Smooth muscle cell (in vitro differentiated cells): ENCODE measurements at regions not wholly inside any gene's neighbourhood (a gene's known extent, or its start where the extent isn't known, plus 50 kb on each side); places are given as distances from the start of the nearest gene placed in this dataset.

Source experiments
- DNase-seq: peaks from one replicate; lab custom pipeline; 2025; ENCODE audit not compliant: unreplicated experiment; lab: John Stamatoyannopoulos, UW
- H2AFZ ChIP-seq: fragments of 200-600 bp; sonication (generic); 2 replicates; pipeline ENCODE4 v1.6.0; 2016; ENCODE audit warnings: antibody characterized with exemption, low read depth, mild to moderate bottlenecking
- H3F3A ChIP-seq: fragments of 200-600 bp; sonication (generic); 2 replicates; pipeline ENCODE4 v1.6.0; 2017; ENCODE audit warnings: antibody characterized with exemption, low read depth
- H3K27ac ChIP-seq: fragments of 200-600 bp; sonication (generic); 2 replicates; pipeline ENCODE4 v1.5.1; 2016; ENCODE audit warnings: low read depth, mild to moderate bottlenecking
- H3K27me3 ChIP-seq: fragments of 200-600 bp; sonication (generic); 2 replicates; pipeline ENCODE4 v1.6.1; 2016; ENCODE audit warnings: low read depth, mild to moderate bottlenecking
- H3K36me3 ChIP-seq: fragments of 200-600 bp; sonication (generic); 2 replicates; pipeline ENCODE4 v1.5.1; 2016; ENCODE audit warnings: low read depth
- H3K4me1 ChIP-seq: fragments of 200-600 bp; sonication (generic); 2 replicates; pipeline ENCODE4 v1.5.1; 2016; ENCODE audit warnings: low read depth
- H3K4me2 ChIP-seq: fragments of 200-600 bp; sonication (generic); 2 replicates; pipeline ENCODE4 v1.6.0; 2016; ENCODE audit warnings: mild to moderate bottlenecking
- H3K4me3 ChIP-seq: fragments of 200-600 bp; sonication (generic); 2 replicates; pipeline ENCODE4 v1.5.1; 2016; ENCODE audit warnings: mild to moderate bottlenecking
- H3K79me2 ChIP-seq: fragments of 200-600 bp; sonication (generic); 2 replicates; pipeline ENCODE4 v1.6.0; 2016; ENCODE audit warnings: low read depth, mild to moderate bottlenecking
- H3K9ac ChIP-seq: fragments of 200-600 bp; sonication (generic); 2 replicates; pipeline ENCODE4 v1.6.0; 2016; ENCODE audit warnings: low read depth
- H3K9me3 ChIP-seq: fragments of 200-600 bp; sonication (generic); replicated peaks from 2 replicates; pipeline ENCODE4 v1.5.1; 2016; ENCODE audit warnings: low read depth
- H4K20me1 ChIP-seq: fragments of 200-600 bp; sonication (generic); 2 replicates; pipeline ENCODE4 v1.6.0; 2016; ENCODE audit warnings: low read depth
- WGBS: methylation state at CpG from one replicate; pipeline ENCODE4 v1.1.7; 2016; ENCODE audit warnings: low lambda C conversion rate; 5-methylcytosine and 5-hydroxymethylcytosine counted together
- TF ChIP-seq, protein P1 (sequence below): fragments of 200-600 bp; sonication (generic); IDR thresholded peaks from 2 replicates; pipeline ENCODE4 v1.5.1; 2017; ENCODE audit warnings: borderline replicate concordance, mild to moderate bottlenecking, antibody characterized with exemption; ENCODE audit not compliant: insufficient read depth, poor library complexity, severe bottlenecking

DNA sequence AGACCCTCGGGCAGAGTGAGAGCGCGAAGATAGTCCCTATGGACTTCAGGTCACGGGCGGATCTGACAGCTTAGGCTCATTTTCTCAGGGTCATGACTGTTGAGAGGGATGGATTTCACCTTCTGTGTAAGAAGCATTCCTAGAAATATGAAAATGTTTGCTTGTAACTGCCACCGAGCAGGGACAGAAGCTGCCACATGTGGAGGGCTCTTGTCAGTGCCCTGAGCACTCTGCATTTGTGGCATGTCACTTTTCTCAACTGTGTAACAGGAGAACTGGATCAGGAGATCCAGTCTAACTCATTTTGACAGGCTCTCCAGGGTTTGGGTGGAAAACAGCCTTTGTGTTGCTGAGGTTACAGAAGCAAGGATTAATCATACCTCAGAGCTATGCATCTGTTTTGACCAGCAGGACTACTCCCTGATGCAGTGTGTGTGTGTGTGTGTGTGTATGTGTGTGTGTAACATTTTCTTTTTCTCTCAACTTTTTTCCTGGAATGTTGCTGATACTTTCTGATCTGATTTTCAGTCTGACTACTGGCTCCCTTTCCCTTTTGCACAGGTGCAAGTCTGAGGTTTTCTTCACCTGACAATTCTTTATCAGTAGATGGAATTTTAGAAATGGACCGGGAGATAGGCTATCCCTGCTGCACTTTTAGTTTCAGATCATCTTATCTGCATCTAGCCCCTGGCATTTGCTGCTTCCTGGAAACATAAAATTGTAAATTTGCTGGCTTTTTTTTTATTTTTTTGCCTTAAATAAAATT lies 183.3 kb downstream of the STK31 start:
- H3K27me3 ChIP-seq, result no peaks in the 10 kb centered on the region
- H3K4me1 ChIP-seq, result peaks cover 8% of the 10 kb centered on the region
- no peak overlapping the region for H2AFZ ChIP-seq
- H3F3A ChIP-seq, result peaks cover 10% of the 10 kb centered on the region
- H4K20me1 ChIP-seq, result no peaks in the 10 kb centered on the region
- WGBS, result 91% methylated on average over 7 of the region's 7 CpGs
- no peak overlapping the region for H3K4me3 ChIP-seq
- peak overlapping the region; percentile 94 for H3K27ac ChIP-seq
- H3K79me2 ChIP-seq, result no peaks in the 10 kb centered on the region
- DNase-seq, result no peak
- TF ChIP-seq, protein P1, sequence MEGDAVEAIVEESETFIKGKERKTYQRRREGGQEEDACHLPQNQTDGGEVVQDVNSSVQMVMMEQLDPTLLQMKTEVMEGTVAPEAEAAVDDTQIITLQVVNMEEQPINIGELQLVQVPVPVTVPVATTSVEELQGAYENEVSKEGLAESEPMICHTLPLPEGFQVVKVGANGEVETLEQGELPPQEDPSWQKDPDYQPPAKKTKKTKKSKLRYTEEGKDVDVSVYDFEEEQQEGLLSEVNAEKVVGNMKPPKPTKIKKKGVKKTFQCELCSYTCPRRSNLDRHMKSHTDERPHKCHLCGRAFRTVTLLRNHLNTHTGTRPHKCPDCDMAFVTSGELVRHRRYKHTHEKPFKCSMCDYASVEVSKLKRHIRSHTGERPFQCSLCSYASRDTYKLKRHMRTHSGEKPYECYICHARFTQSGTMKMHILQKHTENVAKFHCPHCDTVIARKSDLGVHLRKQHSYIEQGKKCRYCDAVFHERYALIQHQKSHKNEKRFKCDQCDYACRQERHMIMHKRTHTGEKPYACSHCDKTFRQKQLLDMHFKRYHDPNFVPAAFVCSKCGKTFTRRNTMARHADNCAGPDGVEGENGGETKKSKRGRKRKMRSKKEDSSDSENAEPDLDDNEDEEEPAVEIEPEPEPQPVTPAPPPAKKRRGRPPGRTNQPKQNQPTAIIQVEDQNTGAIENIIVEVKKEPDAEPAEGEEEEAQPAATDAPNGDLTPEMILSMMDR, result no peak
- no peaks in the 10 kb centered on the region for H3K9me3 ChIP-seq
- peak overlapping the region; percentile 82 for H3K9ac ChIP-seq
- H3K36me3 ChIP-seq, result no peaks in the 10 kb centered on the region
- H3K4me2 ChIP-seq, result peak overlapping the region; percentile 78

DNA sequence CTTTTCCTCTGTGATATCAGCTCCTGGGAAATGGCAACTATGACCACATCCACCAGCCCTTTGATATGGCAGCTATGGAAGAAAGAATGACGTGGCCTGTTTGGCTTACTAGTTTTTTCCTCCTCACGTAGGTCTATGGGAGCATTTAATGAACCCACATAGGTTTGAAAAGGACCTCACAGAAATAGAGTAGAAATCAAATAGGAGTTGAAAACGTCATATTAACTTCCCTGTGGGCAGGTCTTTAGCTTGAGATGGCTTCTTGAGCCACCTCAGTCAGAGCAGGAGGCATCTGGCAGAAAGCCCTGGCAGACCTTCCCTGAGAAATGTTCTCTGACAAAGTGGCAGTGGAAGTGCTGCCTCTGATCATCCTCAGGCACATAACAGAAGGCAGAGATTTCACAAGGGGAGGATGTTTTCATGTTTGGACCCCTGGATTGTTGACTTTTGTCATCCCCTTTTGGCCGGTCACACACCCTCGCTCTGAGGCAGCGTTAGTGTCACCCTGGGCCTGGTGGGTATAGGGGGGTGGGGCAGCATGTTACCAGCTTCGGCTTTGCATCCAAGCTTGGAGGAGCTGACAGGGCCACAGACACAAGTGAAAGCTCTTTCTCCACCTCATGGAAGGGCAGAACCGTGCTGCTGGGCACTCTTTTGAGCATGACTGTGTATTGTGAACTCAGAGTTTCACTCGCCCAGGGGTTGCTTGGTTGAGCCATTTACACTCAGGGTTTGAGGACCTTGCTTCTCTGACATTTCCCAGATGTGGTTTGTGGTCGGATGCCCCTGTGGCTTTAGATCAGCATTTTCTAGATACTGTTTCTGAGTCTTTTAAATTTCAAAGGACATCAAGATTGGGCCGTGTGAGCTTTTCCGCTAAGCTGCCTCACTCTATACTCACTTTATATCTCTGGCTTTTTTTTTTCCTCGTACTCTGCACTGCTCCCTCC lies 184.2 kb downstream of the STK31 start:
- H3K36me3 ChIP-seq, result no peaks in the 10 kb centered on the region
- H3K27ac ChIP-seq, result peak overlapping the region; percentile 94
- TF ChIP-seq, protein P1, result no peak
- H3F3A ChIP-seq, result peaks cover 10% of the 10 kb centered on the region
- no peaks in the 10 kb centered on the region for H4K20me1 ChIP-seq
- WGBS, result 27% methylated on average over 13 of the region's 13 CpGs
- H3K27me3 ChIP-seq, result no peaks in the 10 kb centered on the region
- no peaks in the 10 kb centered on the region for H3K79me2 ChIP-seq
- H3K9ac ChIP-seq, result peak overlapping the region; percentile 82
- H3K4me3 ChIP-seq, result no peak overlapping the region
- peaks cover 8% of the 10 kb centered on the region for H3K4me1 ChIP-seq
- H3K9me3 ChIP-seq, result no peaks in the 10 kb centered on the region
- peak overlapping the region; percentile 78 for H3K4me2 ChIP-seq
- DNase-seq, result no peak
- H2AFZ ChIP-seq, result no peak overlapping the region

DNA sequence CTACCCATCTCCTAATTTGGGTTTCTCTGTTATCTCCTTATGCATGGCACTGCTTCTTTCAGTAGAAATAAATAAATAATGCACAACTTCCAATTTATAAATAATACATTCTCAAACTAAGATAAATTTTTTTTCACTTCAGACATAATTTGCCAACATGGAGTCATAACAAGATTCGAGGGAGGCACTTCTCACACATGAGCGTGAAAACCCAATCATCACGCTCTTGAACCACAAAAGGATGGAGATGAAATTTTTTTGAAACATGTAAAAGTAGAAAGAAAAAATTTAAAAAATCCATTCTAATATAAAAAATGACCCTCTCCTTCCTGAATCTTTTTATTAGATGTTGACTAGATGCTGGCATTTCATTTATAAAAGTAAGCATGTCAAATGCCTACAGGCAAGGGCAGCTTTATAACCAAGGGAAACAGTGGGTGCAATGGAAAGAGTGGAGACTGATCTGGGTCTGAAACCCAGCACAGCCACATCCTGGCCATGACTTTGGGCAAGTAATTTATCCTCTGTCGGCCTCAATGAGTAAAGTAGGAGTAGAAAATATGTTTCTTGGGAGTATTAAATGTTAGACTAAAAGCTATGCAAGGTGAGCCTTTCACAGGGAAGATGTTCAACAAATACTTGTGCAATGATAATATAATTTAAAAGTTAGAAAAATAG lies 185.0 kb downstream of the STK31 start:
- 62% methylated on average over 4 of the region's 4 CpGs for WGBS

More for the DNA sequence above, 185.0 kb downstream of the STK31 start:
- peak overlapping the region; percentile 78 for H3K4me2 ChIP-seq
- H3K79me2 ChIP-seq, result no peaks in the 10 kb centered on the region
- no peak overlapping the region for H2AFZ ChIP-seq
- no peaks in the 10 kb centered on the region for H3K36me3 ChIP-seq
- H4K20me1 ChIP-seq, result no peaks in the 10 kb centered on the region
- no peaks in the 10 kb centered on the region for H3K9me3 ChIP-seq
- H3K4me3 ChIP-seq, result no peak overlapping the region
- H3K9ac ChIP-seq, result no peak overlapping the region
- peak overlapping the region; percentile 94 for H3K27ac ChIP-seq
- TF ChIP-seq, protein P1, result no peak
- peaks cover 10% of the 10 kb centered on the region for H3F3A ChIP-seq
- no peak for DNase-seq
- H3K27me3 ChIP-seq, result no peaks in the 10 kb centered on the region
- H3K4me1 ChIP-seq, result peaks cover 8% of the 10 kb centered on the region
